Glomerular visceral epithelial cell (primary cell): ENCODE measurements at regions not wholly inside any gene's neighbourhood (a gene's known extent, or its start where the extent isn't known, plus 50 kb on each side); places are given as distances from the start of the nearest gene placed in this dataset.
A peak's percentile ranks its signal among the peaks of the same experiment; 100 is the strongest.

Experiments
- DNase-seq: peaks from one replicate; pipeline ENCODE4 v3.0.0-alpha.2; 2016; ENCODE audit errors: extremely low spot score

GRCh38 chr4:54359919-54360650 is 131.0 kb downstream of the PDGFRA start:
- no peak for DNase-seq

DNA sequence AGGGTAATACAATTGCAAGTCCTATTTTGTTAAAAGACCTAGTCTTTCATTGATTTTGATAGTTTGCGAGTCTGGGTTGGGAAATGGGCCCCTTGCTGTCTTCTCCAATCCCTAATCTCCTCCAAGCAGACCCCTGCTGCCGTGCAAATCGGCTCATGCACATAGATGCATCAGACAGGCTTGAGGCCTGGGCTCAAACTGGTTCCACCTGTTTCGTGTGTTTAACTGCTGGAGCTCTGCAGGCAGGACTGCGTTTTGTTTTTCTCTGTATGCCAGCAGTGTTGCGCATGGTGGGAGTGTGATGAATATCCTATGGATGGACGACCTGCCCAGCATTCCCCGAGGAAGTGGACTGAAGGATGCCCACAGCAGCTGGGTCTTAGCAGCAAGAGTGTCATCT is 133.9 kb downstream of the PDGFRA start:
- DNase-seq, result no peak

DNA sequence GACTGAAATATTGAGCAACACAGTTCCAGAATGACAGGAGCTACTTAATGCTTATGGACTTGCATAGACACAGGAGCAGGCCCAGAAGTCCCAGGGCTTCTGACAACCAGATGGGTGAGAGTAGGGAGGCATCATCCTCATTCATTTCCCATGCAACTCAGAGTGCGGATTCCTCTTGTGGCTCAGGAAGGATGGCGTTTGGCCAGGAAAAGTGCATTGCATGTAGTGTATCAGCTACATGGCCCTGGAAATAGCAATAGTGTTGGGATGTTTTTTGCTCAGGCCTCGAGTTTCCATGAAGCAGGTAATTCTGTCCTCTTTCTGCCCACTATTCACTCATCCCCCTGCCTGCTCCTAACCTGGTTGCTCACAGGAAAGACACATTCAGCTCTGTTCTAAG is 136.6 kb downstream of the PDGFRA start:
- no peak for DNase-seq

DNA sequence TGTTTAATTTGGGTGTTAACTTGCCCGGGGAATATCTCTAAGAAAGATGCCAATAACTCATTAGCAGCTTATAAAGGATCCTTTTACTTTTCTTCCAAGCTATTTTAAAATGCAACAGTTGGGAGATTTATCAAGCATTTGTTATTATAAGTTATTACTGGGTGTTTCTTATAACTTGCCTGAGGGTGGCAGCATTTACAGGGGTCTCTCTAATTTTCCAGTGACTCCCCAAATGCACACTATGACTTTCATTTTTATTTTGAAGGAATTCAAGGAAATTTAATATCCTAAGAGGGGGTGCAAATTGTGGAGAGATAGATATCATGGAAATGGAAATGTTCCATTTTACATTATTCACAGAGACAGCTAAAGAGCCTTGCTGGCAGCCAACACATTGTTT is 138.0 kb downstream of the PDGFRA start:
- DNase-seq, result no peak

GRCh38 chr4:54368281-54369265 is 139.5 kb downstream of the PDGFRA start:
- DNase-seq, result no peak

GRCh38 chr4:54371173-54371572 is 142.1 kb downstream of the PDGFRA start:
- no peak for DNase-seq

DNA sequence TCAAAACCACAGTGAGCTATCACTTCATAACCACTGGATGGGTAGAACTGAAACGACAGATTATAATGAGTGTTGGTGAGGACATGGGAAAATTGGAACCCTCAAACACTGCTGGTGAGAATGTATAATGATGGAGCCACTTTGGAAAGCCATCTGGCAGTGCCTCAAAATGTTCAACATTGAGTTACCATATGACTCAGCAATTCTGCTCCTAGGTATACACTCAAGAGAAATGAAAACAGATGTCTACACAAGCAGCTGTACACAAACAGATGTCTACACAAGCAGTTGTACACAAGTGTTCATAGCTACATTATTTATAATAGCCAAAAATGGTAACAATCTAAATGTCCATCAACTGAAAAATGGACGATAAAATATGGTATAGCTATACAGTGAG is 143.9 kb downstream of the PDGFRA start:
- DNase-seq, result no peak

DNA sequence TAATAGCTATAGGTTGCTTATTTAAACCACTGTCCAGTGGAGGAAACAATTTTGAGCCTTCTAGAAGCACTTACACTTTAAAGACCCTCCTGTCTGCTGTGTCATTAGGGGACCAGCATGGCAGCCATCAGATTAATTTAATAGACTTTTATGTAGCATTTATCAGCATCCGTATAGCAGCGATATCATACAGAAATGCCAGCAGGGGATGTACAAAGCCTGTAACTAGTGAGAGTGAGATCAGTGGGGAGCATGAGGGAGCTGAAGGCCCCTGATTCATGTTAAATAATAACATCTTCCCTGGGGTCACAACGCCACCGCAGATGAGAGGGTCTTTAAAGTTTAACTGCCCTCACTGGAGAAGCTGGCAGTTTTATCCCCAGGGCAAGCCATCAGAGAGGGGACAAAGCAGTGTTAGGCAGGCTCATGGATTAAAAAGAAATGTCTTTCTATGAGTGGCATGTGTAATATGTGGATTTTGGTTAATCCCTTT is 144.7 kb downstream of the PDGFRA start:
- DNase-seq, result no peak

- no peak for DNase-seq
Measured at GRCh38 chr4:54378461-54378860, 149.4 kb downstream of the PDGFRA start.

DNA sequence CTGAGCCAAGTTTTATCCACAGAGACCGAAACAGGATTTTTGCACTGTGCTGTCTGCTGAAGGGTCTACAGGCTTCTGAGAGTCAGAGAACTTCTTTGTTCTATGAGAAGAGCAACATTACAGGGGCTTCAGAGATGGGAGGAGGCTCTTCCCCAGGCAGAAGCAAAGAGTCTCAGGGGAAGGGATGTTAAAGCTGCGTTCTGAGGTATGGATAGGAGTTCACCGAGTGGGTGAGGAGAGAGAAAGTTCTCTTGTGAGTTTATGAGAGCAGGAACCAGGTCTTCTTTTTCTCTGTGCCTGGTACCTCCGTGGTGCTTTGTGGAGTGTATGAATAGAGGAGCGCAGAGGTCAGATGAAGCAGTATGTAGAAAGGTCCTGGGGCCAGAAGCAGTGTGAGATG is 155.1 kb downstream of the PDGFRA start:
- DNase-seq, result no peak

GRCh38 chr4:54384563-54384962 is 155.5 kb downstream of the PDGFRA start:
- DNase-seq, result no peak

DNA sequence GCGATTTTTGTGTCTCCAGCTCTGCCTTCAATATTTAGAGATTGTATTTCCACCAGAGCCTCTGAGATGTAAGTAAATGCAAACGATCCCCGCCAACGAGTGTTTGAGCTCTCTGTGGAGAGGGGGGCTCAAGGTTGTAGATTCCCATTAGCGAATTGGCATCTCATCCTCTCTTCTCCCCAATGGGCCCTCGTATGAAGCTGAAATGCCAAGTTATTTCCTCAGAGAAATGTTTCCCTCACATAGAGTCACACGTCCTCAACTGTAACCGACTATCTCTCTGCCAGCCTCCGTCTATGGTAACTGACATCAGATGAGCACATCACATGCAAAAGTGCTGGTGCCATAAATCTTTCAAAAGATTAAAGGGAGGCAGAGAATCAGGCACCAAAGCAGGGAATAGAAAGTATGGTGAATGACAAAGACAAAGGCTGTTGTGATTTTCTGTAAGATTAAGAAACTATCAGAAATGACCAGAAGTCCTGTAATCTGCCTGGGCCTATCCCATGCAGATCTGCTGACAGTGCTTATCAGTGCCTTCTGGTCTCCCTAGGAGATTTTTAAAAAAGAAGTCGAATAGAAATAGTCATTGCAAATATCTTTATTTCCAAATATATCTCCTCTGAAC is 157.1 kb downstream of the PDGFRA start:
- no peak for DNase-seq

GRCh38 chr4:54386693-54387092 is 157.6 kb downstream of the PDGFRA start:
- DNase-seq, result no peak

DNA sequence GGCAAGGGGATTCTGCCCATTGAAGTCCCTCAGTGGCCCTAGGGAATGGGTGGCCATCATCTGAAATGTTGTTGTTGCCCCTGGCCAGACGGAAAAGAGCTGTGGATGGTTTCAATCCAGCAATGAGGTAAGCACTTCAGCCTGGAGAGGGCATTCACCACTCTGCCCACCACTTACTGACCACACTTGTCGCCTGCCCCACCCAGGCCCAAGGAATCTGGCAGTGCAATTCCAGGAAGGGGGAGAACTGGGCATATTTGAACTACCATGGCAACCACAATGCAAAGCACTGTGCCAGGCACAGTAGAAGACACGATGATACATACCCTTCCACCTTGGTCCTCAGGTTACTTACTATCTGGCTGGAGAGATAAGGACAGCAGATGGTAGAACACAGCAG is 161.6 kb downstream of the PDGFRA start:
- no peak for DNase-seq

- no peak for DNase-seq
Measured at GRCh38 chr4:54391104-54391503, 162.0 kb downstream of the PDGFRA start.

DNA sequence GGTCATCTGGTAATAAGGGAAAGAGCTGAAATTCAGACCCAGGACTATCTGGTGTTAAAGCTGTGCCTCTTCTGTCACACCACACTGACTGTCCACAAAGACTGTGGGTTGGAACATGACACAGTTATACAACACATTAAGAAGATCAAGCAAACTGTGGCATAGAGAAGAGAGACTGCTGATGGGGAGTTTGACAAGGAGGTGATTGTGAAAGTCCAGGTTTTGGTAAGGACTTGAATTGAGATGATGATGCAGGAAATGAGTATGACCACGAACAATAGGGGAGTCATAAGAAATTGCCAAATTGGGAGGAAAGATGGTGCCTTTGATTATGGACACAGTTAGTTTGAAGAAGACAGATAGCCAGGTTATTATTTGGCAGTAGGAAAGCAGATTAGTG is 163.4 kb downstream of the PDGFRA start:
- no peak for DNase-seq

DNA sequence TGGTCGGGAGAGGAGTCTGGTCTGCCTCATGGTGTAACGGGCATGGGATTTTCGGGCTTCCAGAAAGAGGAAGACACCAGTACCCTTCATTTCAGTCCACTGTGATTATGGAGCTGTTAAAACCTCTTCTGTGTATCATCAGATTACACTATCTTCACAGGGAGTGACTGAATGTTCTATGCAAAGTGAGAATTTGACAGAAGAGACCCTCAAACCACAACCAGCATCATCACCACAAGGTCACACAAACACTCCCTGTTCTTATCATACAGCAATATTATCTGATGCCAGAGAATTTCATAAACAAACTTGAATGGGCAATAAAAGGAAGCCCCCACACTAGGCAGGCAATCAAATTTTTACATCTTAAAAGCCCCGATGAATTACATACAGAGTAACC is 164.2 kb downstream of the PDGFRA start:
- DNase-seq, result no peak

DNA sequence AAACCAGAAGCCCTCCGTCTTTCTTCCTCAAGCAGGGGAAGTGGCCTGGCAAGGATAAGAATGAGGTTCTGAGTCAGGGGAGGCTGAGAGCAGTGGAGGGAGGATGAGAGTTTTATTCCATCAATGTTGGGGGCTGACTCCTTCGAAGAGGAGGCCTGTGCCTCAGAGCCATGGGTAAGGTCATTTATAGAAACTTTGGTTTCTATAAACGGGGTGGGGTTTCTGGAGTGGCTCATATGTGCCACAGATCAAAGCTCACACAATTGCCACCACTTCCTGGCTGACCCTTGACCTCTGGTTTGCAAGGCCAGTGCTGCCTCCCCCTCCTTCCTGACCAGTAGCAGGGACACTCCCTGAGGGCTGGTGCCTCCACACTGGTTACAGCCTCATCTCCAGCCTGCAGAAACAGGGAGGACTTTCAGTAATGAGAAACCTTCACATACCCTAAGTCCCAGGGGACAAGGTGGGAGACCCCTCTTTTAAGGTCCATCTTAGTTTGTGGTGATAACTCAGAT is 166.0 kb downstream of the PDGFRA start:
- DNase-seq, result no peak

DNA sequence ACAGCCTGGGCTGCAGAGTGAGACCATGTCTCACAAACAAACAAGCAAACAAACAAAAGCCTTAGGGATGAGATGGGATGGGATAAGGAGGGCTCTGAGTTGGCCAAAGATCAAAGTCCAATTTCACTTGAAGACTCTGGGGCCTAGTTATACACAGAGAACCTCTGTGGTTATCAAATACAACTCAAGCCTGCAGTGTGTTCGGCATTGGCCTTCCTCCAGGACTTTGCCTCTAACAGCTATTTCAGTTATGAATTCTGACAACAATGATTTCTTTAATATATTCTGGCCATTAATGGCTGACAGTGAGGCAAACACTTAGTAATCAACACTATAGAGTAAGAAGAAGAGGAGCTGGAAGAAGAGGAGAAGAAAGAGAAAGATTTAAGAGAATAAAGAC is 171.1 kb downstream of the PDGFRA start:
- DNase-seq, result no peak

DNA sequence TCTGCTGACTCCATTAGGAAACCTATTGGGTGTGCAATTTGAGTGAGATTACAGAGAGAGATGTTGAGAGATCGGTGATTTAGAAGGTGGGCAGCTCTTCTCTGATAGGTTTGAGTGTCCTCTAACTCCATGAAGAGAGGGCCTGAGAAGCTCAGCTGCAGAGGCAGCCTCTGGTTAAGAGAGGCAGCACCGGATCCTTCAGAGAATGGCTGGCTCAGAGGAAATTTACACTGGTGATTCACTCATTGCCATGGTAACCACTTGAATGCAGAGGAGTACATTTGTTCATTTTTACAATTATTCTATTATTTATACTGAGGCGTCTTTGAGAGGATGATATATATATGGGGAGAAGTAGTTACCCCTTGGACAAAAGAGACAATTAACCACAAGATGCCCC is 171.7 kb downstream of the PDGFRA start:
- peak; percentile 3 for DNase-seq

GRCh38 chr4:54402880-54403480 is 173.9 kb downstream of the PDGFRA start:
- DNase-seq, result no peak
